ENCODE measurements at regions not wholly inside any gene's neighbourhood (a gene's known extent, or its start where the extent isn't known, plus 50 kb on each side); places are given as distances from the start of the nearest gene placed in this dataset.

DNA sequence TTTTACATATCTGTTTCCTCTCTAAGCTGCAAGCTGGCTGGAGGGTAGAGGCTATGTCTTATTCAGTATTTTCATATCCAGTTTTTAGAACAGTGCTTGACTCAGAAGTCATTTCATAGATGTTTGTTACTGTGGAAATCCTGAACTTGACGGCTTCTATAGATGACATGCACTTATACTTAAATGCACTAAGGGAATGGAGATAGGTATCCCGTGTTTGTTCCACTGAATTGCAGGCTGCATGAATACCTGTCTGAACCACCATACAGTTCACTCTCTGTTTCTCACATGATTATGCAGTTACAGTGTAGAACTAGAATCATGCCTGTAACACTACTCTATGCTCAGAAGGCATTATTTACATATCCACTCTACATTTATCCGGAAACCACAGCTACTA lies 417.1 kb downstream of the MTX2 start:
- no peak for DNase-seq

DNA sequence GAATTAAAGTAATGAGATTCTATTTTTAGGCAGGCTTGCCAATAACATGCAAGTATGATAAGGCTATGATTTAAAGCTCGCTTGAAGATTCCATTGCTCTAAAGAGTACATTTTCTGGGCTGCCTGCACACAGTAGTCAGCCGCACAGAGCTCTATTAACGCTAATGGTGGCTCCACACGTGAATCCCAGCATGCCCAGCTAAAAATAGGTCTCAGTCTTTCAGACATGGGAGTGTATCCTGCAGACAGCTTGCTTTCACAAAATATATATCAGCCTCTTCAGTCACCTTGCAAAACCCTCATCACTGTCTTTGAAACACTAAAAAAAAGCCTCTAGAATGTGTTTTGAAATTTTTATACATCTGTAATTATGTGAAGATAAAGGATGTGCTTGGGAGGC lies 418.1 kb downstream of the MTX2 start:
- DNase-seq = no peak

DNA sequence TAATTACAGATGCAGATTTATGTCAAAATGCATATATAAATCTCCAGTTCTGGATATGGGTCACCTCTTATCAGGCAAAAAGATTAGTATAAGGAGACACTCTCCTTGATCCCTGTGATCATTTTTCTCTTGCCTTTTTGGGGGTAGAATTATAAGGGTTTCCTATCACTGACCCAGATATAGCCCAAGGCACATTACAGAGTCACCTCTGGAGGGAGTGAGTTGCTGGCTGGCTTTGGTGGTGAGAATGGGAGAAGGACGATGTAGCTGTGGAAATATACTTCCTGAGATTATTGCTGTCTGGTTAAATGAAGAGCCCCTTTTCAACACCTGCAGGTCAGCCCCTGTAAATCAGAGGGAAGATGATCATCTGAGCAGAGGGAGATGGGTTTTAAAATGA lies 418.7 kb downstream of the MTX2 start:
- DNase-seq = no peak

- no peak for DNase-seq
Measured at GRCh38 chr2:176689711-176690110, 420.5 kb downstream of the MTX2 start.

DNA sequence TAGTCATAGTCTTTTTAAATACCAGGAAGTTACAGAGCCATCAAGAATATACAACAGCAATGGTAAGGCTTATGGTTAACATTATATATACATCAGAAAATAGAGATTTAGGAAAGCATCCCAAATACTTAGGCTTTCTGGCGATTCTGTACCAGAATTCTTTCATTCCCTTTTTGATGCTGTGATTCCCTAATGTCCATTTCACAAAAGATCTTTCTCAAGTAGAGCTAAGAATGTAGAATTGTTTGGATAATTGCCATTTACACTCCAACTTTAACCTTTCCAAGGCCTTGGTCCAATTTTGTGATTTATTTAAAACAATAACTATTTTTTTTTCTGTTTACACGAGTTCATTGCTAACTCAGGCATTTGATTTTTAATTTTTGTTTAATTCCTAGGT lies 422.2 kb downstream of the MTX2 start:
- no peak for DNase-seq

DNA sequence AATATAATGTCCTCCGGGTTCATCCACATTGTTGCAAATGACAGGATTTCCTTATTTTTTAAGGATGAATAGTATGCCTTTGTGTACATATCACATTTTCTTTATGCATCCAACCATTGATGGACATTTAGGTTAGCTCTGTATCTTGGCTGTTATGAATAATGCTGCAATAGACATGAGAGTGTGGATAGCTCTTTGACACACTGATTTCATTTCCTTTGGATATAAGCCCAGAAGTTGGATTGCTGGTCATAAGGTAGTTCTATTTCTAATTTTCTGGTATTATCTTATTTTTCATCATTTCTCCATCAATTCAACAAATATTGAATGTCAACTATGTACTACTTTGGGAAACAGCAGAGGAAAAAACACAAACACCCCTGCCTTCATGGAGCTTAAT lies 423.3 kb downstream of the MTX2 start:
- DNase-seq = no peak

DNA sequence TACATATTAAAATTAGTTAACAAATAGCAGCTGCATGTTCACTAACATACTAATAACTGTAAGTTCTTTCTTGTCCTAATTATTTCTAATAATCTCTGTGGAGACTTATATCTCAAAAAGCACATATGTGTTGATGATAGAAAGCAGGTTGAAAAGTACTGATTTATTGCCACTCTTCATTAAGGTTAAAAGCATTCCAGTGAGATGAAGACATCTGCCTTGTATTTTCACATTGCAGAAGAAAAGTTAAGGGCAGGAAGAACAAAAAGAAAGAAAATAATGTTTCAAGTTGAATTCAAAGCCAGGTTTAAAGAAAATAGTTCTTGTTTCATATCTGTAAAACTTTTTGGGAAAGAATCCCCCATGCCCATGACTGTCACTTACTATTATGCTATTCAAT lies 429.9 kb downstream of the MTX2 start:
- no peak for DNase-seq

DNA sequence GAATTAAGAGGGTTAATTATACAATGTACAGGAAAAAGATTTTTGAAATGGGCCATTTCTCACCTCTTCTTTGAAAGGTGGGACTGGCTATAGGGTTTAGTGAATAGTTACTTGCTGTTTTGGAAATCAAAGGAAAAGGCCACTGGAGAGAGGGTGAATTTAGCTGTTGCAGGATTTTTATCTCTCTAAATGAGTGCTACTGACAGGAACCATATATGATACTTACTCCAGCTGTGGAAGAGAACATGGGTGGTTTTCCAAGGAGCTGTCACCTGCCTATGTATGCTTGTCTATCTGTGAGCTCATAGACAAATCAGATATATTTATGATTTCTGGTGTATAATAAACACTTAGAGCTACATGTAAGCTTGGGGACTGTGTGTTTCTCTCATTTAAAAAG lies 430.4 kb downstream of the MTX2 start:
- DNase-seq = no peak

- no peak for DNase-seq
Measured at GRCh38 chr2:176702131-176702530, 432.9 kb downstream of the MTX2 start.

GRCh38 chr2:176704282-176704858 lies 435.1 kb downstream of the MTX2 start:
- DNase-seq = no peak

DNA sequence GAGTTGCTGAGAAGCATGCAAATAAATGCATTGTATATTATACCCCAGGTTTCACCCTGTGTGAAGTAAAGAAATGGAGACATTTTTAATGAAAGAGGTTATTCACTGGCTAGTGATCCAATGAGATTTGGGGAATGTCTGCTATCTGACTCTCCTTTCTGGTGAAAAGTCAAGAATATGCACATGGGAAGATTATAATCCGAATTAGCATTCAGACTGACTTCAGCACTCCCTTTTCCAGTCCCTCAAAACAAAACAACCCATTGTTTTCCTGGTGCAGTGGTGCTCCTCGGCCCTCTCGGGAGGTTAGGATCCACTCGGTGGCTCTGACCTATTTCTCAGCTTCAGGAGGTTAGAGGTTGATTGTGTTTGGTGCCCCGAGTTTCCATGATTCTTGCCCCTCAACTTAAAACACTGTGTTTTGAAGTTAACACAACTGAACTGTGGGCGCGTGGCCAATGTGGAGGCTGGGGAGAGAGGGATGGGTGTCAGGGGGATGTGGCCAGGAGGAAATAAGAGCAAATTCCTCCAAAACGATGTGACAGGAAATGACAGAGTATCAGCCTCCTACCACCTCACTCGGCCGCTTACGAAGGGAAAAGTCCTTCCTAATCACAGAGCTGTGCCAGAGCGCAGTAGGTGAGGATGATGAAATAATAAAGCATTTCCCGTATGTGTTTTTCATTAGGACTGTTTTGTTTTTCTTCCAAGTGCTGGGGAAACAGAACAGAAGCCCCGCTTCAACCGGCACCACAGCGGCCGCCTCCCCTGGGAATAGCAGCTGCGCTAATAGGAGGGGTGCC lies 440.1 kb downstream of the MTX2 start:
- no peak for DNase-seq

- no peak for DNase-seq
Measured at GRCh38 chr2:176709991-176710390, 440.7 kb downstream of the MTX2 start.

GRCh38 chr2:176710657-176711186 lies 441.5 kb downstream of the MTX2 start:
- no peak for DNase-seq

GRCh38 chr2:176725873-176726645 lies 456.8 kb downstream of the MTX2 start:
- no peak for DNase-seq

GRCh38 chr2:176727696-176728095 lies 458.5 kb downstream of the MTX2 start:
- no peak for DNase-seq

GRCh38 chr2:176729706-176730569 lies 460.7 kb downstream of the MTX2 start:
- no peak for DNase-seq

DNA sequence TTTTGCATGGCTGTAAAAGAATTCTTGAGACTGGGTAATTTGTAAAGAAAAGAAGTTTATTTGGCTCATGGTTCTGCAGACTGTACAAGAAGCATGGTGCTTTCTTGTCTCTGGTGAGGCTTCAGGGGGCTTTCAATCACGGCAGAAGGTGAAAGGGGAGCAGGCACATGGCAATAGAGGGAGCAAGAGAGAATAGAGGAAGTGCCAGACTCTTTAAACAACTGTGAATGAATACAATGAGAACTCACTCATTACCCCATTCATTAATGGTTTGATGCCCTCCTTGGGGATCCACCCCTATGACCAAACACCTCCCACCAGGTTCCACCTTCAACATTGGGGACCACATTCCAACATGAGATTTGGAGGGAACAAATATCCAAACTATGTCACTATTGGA lies 463.5 kb downstream of the MTX2 start:
- no peak for DNase-seq

DNA sequence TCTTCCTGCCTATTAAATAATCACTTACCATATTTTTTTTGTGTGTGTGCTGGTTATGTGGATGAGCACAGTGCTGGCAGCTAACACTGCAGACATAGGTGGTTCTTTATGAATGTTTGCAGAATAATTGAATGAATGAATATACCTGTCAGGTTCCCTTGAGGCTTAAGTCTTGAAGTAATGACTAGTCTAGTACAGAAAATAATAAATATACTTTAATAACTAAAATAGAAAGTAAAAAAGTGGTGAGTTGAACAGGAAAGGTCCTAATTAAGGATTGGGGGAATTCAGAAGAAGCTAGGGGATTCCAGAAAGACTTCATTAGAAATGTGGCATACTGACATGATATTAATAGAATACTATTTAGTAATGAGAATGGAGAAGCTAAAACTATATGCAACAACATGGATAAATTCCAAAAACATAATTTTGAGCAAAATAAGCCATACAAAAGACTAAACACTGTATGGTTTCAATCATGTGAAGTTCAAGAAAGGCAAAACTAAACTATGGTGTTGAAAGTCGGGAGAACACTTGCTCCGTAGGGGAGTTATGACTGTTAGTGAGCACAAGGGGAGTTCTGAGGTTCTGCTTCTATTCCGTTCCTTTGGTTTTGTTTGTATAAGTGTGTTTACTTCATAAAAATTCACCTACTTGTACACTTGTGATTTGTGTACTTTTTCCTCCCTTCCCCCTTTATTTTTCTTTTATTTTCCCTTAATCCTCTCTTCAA lies 464.6 kb downstream of the MTX2 start:
- DNase-seq = no peak

- no peak for DNase-seq
Measured at GRCh38 chr2:176734868-176735267, 465.6 kb downstream of the MTX2 start.

DNA sequence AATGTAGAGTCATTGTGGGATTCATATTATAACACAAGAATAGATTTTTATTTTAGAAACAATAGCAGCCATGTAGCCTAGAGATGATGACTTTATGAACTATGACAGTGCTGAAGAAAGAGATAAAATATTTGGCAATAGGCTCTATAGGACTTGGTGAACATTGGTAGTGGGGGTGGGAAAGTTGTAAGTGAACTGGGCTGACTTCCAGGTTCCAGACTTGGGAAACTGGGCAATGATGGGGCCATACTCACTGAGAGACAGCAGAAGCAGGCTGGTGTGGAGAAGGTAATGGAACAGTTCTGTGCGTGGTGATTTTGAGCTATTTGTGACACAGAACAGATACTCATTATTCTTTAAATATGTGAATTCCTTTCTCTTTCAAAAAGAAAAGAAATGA lies 470.3 kb upstream of the HNRNPA3 start:
- no peak for DNase-seq

DNA sequence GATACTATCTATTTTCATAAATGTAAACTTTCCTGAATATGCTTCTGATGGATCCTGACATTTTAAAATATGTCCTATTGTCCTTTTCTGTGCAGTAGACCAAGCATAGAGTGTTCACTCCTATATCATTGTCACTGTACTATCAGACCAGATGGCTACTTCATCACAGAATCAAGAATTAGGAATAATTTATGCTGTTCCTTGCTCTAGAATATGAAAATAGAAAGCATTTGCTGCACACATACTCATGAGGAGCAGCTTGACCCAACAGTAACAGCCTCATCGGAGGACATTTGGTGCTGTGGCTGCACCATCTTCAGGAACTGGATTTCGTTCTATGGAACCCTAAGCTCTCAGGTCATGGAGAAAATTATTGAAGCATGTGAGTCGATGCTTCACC lies 468.9 kb upstream of the HNRNPA3 start:
- no peak for DNase-seq

DNA sequence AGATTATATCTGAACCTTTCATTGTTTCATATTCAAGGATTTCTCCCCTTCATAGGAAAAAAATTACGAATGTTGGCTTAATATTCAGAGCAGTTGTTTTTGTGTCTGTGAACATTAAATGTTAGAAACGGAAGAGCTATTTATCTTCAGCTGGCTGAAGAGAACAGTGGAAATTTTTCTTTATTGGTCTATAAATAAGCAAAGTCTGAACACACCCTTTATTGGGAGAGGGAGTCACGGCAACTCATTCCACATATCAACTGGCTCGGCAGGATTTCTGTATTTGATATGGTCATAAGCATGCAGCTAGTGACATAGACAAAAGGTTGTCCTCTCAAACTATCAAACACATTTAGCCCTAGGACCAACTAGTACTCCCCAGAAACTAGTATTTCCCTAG lies 468.4 kb upstream of the HNRNPA3 start:
- no peak for DNase-seq
